Neural cell (in vitro differentiated cells): ENCODE measurements at regions not wholly inside any gene's neighbourhood (a gene's known extent, or its start where the extent isn't known, plus 50 kb on each side); places are given as distances from the start of the nearest gene placed in this dataset.

Source experiments
- CTCF ChIP-seq: fragments of 450-650 bp; IDR thresholded peaks from 2 replicates; pipeline ENCODE4 v1.5.1; 2014; ENCODE audit warnings: antibody characterized with exemption, mild to moderate bottlenecking, moderate library complexity; ENCODE audit not compliant: poor library complexity, severe bottlenecking
- EZH2 ChIP-seq: fragments of 200-600, 300-800 bp; shearing (Covaris generic), sonication (generic); IDR thresholded peaks from 2 replicates; pipeline ENCODE4 v1.6.1; 2014; ENCODE audit warnings: antibody characterized with exemption, low read length, borderline replicate concordance, mild to moderate bottlenecking; ENCODE audit not compliant: insufficient read depth, poor library complexity, severe bottlenecking
- MXI1 ChIP-seq: fragments of 450-650 bp; conservative IDR thresholded peaks from 2 replicates; pipeline ENCODE4 v1.6.1; 2014; ENCODE audit warnings: antibody characterized with exemption, mild to moderate bottlenecking; ENCODE audit not compliant: poor library complexity, severe bottlenecking
- RAD21 ChIP-seq: fragments of 450-650 bp; conservative IDR thresholded peaks from 2 replicates; pipeline ENCODE4 v1.6.1; 2014; ENCODE audit warnings: antibody characterized with exemption, mild to moderate bottlenecking, moderate library complexity

GRCh38 chr4:181427076-181427475 is 816.1 kb upstream of the TENM3 start:
- TF ChIP-seq RAD21 (no peak), EZH2 (no peak), CTCF (no peak), MXI1 (no peak)
